Common myeloid progenitor, CD34-positive (primary cell): ENCODE measurements at regions not wholly inside any gene's neighbourhood (a gene's known extent, or its start where the extent isn't known, plus 50 kb on each side); places are given as distances from the start of the nearest gene placed in this dataset.

Experiments used
- CTCF ChIA-PET: fragments of 350-600 bp; sonication (Branson Sonifier 250); formaldehyde crosslinking; loops from one replicate; lab custom pipeline; 2021; ENCODE audit warnings: antibody characterized with exemption; lab: Charles Lee
- POLR2A ChIA-PET: fragments of 350-600 bp; sonication (Branson Sonifier 250); formaldehyde crosslinking; loops from one replicate; lab custom pipeline; 2021; ENCODE audit warnings: antibody characterized with exemption; lab: Charles Lee
- DNase-seq, 3 donors: peaks; one replicate each; pipeline versions ENCODE4 v3.0.0 to v3.0.0-alpha.2; 2013
- H3K27ac ChIP-seq, 2 experiments: 1 replicate in 1 of 2; 2 replicates in 1 of 2; pipeline ENCODE4 v1.7.0; 2013; ENCODE audit warnings: inconsistent platforms in 2 of 2, low read length in 2 of 2, mild to moderate bottlenecking in 2 of 2, low read depth in 1 of 2, moderate library complexity in 1 of 2; ENCODE audit not compliant: severe bottlenecking in 2 of 2, insufficient read depth in 1 of 2, poor library complexity in 1 of 2
- H3K27me3 ChIP-seq, 5 experiments: replicated peaks in 2 of 5; 1 replicate in 3 of 5; 2 replicates in 2 of 5; pipeline versions ENCODE4 v1.6.1 to v1.7.0; 2013; ENCODE audit warnings: low read length in 4 of 5, mild to moderate bottlenecking in 2 of 5, moderate library complexity in 2 of 5, inconsistent platforms in 1 of 5; ENCODE audit not compliant: insufficient read depth in 5 of 5, control insufficient read depth in 4 of 5
- H3K36me3 ChIP-seq, 4 experiments: 1 replicate in 2 of 4; 2 replicates in 2 of 4; pipeline versions ENCODE4 v1.6.1 to v1.7.0; 2013; ENCODE audit warnings: low read length in 3 of 4, control low read depth in 1 of 4, mild to moderate bottlenecking in 1 of 4; ENCODE audit not compliant: control insufficient read depth in 4 of 4, insufficient read depth in 4 of 4
- H3K4me1 ChIP-seq, 4 experiments: 1 replicate in 3 of 4; 2 replicates in 1 of 4; pipeline versions ENCODE4 v1.6.1 to v1.7.1; 2013; ENCODE audit warnings: low read length in 3 of 4, mild to moderate bottlenecking in 3 of 4, control low read depth in 1 of 4, inconsistent platforms in 1 of 4, moderate library complexity in 1 of 4; ENCODE audit not compliant: control insufficient read depth in 4 of 4, insufficient read depth in 4 of 4; ENCODE audit errors: control extremely low read depth in 1 of 4
- H3K4me3 ChIP-seq, 7 experiments: 1 replicate in 4 of 7; 2 replicates in 3 of 7; pipeline versions ENCODE4 v1.5.1 to v1.7.0; 2013; ENCODE audit warnings: mild to moderate bottlenecking in 7 of 7, low read length in 6 of 7, moderate library complexity in 6 of 7, inconsistent platforms in 2 of 7, low read depth in 2 of 7, control low read depth in 1 of 7; ENCODE audit not compliant: insufficient read depth in 4 of 7, control insufficient read depth in 1 of 7; ENCODE audit errors: extremely low read depth in 1 of 7
- H3K9me3 ChIP-seq, 5 experiments: 1 replicate in 4 of 5; 2 replicates in 1 of 5; pipeline versions ENCODE4 v1.6.1 to v1.7.1; 2013; ENCODE audit warnings: low read length in 4 of 5, mild to moderate bottlenecking in 2 of 5, inconsistent platforms in 1 of 5, low read depth in 1 of 5, moderate library complexity in 1 of 5; ENCODE audit not compliant: control insufficient read depth in 4 of 5, insufficient read depth in 2 of 5; ENCODE audit errors: control extremely low read depth in 1 of 5
- WGBS: methylation state at CpG from one replicate; pipeline ENCODE4 v1.1.5; 2013; ENCODE audit not compliant: insufficient coverage; 5-methylcytosine and 5-hydroxymethylcytosine counted together

DNA sequence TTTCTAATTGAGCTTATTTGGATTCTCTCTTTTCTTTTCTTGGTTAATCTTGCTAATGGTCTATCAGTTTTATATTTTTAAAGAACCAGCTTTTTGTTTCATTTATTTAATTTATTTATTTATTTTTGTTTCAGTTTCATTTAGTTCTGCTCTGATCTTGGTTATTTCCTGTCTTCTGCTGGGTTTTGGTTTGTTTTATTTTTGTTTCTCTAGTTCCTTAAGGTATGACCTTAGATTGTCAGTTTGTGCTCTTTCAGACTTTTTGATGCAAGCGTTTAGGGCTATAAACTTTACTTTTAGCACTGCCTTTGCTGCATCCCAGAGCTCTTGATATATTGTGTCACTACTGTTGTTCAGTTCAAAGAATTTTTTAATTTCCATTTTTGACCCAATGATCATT lies 149.7 kb upstream of the SLC25A13 start:
- no CpG with 5 or more reads among the region's 1 CpG for WGBS
- H3K27ac ChIP-seq = no peak overlapping the region
- POLR2A ChIA-PET = interaction anchor here (0.8 kb wide), 1 partner anchor 418 kb away, joined by 3 read pairs; no protein-coding TSS in a partner anchor

DNA sequence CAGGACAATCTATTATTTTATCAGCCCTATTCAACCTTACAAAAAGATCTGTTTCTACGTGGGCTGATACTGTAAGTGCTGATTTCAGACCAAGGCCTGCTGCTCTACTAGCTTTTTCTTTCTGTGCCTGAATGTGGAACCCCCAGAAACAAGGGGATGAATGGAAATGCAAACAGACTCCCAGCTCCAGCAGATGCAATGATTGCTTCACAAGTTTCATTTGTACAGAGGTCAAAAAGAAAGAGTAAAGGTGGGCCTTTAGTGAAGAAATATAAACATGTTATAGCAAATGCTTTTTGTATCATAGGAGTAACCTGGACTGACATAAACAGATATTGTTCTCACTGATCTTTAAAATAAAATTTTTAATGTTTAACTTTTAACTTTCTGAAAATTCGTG lies 130.2 kb upstream of the SLC25A13 start:
- no CpG with 5 or more reads among the region's 2 CpGs for WGBS

More for the DNA sequence above, 149.7 kb upstream of the SLC25A13 start:
- no peak for DNase-seq
- Histone ChIP-seq H3K36me3 (no peaks in the 10 kb centered on the region), H3K4me3 (no peak overlapping the region), H3K4me1 (no peaks in the 10 kb centered on the region), H3K9me3 (peaks cover 0 to 5% (median 0%) of the 10 kb centered on the region in 5 experiments), H3K27me3 (no peaks in the 10 kb centered on the region)
- CTCF ChIA-PET = interaction anchor here (1.4 to 1.9 kb wide), 2 partner anchors 9 to 25 kb away, joined by 4 to 5 read pairs; no protein-coding TSS in a partner anchor

DNA sequence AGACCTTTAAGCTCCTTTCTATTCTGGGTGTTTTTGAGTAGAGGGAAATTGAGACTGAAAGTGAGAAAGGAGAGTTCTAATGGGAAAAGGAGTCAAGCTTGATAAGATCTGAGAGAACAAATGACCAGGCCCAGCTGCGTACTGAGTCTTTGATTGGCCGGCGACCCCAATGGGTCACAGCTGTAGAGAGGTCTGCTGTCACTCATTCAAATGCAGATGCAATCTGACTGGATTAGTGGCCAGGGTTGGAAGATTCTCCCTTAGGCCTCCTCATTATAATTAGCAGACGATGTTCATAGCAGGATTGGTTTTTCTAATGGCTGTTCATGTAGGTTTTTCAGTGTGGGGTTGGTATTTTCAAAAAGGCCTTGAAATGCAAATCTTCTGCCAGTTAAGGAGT lies 127.2 kb upstream of the SLC25A13 start:
- Histone ChIP-seq H3K36me3 (no peaks in the 10 kb centered on the region), H3K4me3 (no peak overlapping the region), H3K27ac (no peak overlapping the region), H3K27me3 (no peaks in the 10 kb centered on the region), H3K9me3 (no peaks in the 10 kb centered on the region), H3K4me1 (no peaks in the 10 kb centered on the region)
- no peak for DNase-seq
- ChIA-PET CTCF (no interaction called here), POLR2A (no interaction called here)
- 100% methylated on average over 4 of the region's 4 CpGs for WGBS

More for the DNA sequence above, 130.2 kb upstream of the SLC25A13 start:
- POLR2A ChIA-PET = no interaction called here
- CTCF ChIA-PET = no interaction called here
- Histone ChIP-seq H3K4me3 (no peak overlapping the region), H3K27me3 (no peaks in the 10 kb centered on the region), H3K4me1 (no peaks in the 10 kb centered on the region), H3K9me3 (no peaks in the 10 kb centered on the region), H3K36me3 (no peaks in the 10 kb centered on the region), H3K27ac (no peak overlapping the region)
- no peak for DNase-seq

DNA sequence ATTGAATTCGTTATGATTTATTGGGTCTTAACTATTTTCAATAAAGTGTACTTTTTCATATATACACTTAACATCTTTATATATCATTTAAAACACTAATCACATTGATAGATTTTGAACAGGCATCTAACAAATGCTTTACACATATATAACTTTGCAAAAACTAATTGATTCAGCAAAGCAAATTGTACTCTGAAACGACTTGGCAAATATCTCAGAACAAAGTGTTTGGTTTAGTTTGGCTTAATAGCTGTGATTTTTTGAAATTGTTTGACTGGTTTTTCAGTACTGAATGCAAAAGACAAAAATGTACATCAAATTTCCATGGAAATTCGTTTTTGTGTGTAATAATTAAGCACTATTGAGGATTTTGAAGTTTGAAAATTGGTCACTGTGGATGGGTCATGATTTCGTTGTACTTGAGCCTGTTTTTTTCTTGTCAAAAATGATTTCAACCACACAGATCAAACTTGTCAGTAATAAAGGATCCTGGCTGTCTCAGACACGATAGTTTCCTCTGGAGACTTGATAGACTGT lies 125.3 kb upstream of the SLC25A13 start:
- WGBS = 90% methylated on average over 2 of the region's 5 CpGs
- H3K9me3 ChIP-seq = no peaks in the 10 kb centered on the region
- no peaks in the 10 kb centered on the region for H3K27me3 ChIP-seq
- no peaks in the 10 kb centered on the region for H3K4me1 ChIP-seq
- POLR2A ChIA-PET = no interaction called here
- no peak for DNase-seq
- CTCF ChIA-PET = no interaction called here
- no peaks in the 10 kb centered on the region for H3K36me3 ChIP-seq
- H3K27ac ChIP-seq = no peak overlapping the region
- no peak overlapping the region for H3K4me3 ChIP-seq

DNA sequence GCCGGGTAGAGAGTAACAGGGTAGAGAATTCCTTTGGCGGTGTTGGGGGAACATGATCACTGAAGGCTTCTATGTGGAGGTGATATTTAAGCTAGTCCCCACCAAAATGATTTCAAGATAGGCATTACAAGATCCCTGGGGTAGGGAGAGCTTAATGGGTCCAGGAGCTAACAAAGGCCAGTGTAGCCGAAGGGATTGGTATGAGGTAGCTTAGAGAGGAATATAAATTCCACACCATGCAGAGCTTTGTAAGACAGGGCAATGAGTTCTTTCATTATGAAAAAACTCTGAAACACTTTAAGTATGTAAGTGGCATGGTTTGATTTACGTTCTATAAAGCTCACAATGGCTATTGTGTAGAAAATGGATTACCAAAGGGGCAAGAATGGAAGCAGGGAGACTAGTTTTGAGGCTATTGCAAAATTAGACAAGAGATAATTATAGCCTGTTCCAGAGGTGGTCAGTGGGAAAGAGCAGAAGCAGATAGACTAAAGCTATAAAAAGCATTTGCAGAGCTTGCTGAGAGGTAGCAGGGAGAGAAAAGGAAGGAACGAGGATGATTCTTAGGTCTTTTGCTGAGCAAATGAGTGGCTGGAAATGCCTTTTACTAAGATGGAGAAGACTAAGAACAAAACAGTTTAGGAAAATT lies 119.7 kb upstream of the SLC25A13 start:
- POLR2A ChIA-PET = no interaction called here
- Histone ChIP-seq H3K36me3 (no peaks in the 10 kb centered on the region), H3K9me3 (peaks cover 0 to 4% (median 0%) of the 10 kb centered on the region in 5 experiments), H3K4me1 (no peaks in the 10 kb centered on the region), H3K27ac (no peak overlapping the region), H3K4me3 (no peak overlapping the region), H3K27me3 (peaks cover 0 to 1% (median 0%) of the 10 kb centered on the region in 5 experiments)
- no peak for DNase-seq
- CTCF ChIA-PET = no interaction called here
- 98% methylated on average over 5 of the region's 5 CpGs for WGBS

DNA sequence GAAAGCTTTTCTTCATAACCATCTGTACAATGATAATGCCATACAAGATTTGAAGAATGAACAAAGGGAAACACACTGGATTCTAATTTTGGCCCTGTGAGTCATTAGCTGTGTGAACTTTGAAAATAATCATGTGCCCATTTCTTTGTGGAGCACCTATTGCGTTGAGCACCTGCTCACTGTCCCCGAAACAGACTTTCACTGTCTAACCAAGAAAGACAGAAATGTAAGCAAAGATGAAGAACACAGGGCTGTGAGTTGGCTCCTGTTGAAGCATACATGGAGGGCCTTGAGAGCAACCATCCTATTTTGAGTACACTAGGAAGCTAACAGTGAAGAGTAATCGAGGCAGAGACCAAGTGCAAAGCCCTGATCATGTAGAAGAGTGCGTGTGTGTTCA lies 118.4 kb upstream of the SLC25A13 start:
- H3K9me3 ChIP-seq = peaks cover 0 to 4% (median 0%) of the 10 kb centered on the region in 5 experiments
- H3K27me3 ChIP-seq = peaks cover 0 to 1% (median 0%) of the 10 kb centered on the region in 5 experiments
- no peak overlapping the region for H3K27ac ChIP-seq
- H3K4me1 ChIP-seq = no peaks in the 10 kb centered on the region
- H3K36me3 ChIP-seq = no peaks in the 10 kb centered on the region
- 100% methylated on average over 1 of the region's 4 CpGs for WGBS
- CTCF ChIA-PET = no interaction called here
- POLR2A ChIA-PET = no interaction called here
- no peak overlapping the region for H3K4me3 ChIP-seq
- no peak for DNase-seq

DNA sequence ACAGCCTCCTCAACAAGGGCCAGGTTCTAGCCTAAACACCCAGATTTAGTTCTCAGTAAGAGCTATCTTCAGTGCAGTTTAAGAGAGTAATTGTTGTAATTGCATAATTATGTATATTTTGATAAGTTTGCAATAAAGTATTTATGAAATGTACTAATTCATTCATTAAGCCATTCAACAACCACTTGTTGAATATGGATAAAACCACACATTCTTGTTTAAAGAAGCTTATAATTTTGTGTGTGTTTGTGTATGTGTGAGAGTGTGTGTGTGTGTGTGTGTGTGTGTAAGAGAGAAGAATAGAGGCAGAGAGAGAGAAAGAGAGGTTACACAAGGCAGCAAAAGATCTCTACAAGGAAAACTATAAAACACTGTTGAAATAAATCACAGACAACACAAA lies 115.0 kb upstream of the SLC25A13 start:
- Histone ChIP-seq H3K27me3 (peaks cover 0 to 1% (median 0%) of the 10 kb centered on the region in 5 experiments), H3K4me3 (no peak overlapping the region), H3K36me3 (no peaks in the 10 kb centered on the region), H3K9me3 (peaks cover 0 to 4% (median 0%) of the 10 kb centered on the region in 5 experiments), H3K4me1 (no peaks in the 10 kb centered on the region), H3K27ac (no peak overlapping the region)
- no peak for DNase-seq
- POLR2A ChIA-PET = no interaction called here
- CTCF ChIA-PET = no interaction called here
